ENCODE measurements at regions not wholly inside any gene's neighbourhood (a gene's known extent, or its start where the extent isn't known, plus 50 kb on each side); places are given as distances from the start of the nearest gene placed in this dataset.

DNA sequence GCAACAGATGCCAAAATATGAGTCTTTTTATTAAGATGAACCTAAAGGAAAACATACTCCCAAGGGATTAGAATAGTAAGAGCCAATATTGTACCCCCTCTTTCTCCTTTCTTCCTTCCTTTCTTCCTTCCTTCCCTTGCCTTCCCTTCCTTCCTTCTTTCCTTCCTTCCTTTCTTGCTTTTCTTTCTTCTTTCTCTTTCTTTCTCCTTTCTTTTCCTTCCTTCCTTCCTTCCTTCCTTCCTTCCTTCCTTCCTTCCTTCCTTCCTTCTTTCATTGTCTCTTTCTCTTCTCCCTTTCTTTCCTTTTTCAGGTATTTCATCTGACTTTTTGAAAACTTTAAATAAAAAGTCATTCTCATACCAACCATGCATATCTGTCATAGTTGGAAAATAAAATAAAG lies 892.5 kb downstream of the LRFN5 start (continued):
- TF ChIP-seq, protein P1, sequence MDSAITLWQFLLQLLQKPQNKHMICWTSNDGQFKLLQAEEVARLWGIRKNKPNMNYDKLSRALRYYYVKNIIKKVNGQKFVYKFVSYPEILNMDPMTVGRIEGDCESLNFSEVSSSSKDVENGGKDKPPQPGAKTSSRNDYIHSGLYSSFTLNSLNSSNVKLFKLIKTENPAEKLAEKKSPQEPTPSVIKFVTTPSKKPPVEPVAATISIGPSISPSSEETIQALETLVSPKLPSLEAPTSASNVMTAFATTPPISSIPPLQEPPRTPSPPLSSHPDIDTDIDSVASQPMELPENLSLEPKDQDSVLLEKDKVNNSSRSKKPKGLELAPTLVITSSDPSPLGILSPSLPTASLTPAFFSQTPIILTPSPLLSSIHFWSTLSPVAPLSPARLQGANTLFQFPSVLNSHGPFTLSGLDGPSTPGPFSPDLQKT (CRISPR knock-in tag; IDR thresholded peaks at IDR 0.05; ENCODE audit: borderline replicate concordance): no peak
- TF ChIP-seq, protein P2, sequence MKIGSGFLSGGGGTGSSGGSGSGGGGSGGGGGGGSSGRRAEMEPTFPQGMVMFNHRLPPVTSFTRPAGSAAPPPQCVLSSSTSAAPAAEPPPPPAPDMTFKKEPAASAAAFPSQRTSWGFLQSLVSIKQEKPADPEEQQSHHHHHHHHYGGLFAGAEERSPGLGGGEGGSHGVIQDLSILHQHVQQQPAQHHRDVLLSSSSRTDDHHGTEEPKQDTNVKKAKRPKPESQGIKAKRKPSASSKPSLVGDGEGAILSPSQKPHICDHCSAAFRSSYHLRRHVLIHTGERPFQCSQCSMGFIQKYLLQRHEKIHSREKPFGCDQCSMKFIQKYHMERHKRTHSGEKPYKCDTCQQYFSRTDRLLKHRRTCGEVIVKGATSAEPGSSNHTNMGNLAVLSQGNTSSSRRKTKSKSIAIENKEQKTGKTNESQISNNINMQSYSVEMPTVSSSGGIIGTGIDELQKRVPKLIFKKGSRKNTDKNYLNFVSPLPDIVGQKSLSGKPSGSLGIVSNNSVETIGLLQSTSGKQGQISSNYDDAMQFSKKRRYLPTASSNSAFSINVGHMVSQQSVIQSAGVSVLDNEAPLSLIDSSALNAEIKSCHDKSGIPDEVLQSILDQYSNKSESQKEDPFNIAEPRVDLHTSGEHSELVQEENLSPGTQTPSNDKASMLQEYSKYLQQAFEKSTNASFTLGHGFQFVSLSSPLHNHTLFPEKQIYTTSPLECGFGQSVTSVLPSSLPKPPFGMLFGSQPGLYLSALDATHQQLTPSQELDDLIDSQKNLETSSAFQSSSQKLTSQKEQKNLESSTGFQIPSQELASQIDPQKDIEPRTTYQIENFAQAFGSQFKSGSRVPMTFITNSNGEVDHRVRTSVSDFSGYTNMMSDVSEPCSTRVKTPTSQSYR (CRISPR knock-in tag; IDR thresholded peaks at IDR 0.05; ENCODE audit: borderline replicate concordance): no peak
- TF ChIP-seq CHCHD3 (CRISPR knock-in tag; IDR thresholded peaks at IDR 0.05) (no peak), RAD51 (IDR thresholded peaks at IDR 0.05; ENCODE audit: borderline replicate concordance) (peak; percentile 19; the same call in 1 of the 2 replicates), MEF2D (CRISPR knock-in tag; IDR thresholded peaks at IDR 0.05) (no peak), FOXA1 (IDR thresholded peaks at IDR 0.05) (peak; percentile 17; the same call in 1 of the 2 replicates), FOXA1 (CRISPR knock-in tag; IDR thresholded peaks at IDR 0.05) (no peak), KAT8 (CRISPR knock-in tag; IDR thresholded peaks at IDR 0.05) (no peak), ZNF282 (IDR thresholded peaks at IDR 0.05; ENCODE audit: partially characterized antibody) (peak; percentile 94)
- TF ChIP-seq, protein P3, sequence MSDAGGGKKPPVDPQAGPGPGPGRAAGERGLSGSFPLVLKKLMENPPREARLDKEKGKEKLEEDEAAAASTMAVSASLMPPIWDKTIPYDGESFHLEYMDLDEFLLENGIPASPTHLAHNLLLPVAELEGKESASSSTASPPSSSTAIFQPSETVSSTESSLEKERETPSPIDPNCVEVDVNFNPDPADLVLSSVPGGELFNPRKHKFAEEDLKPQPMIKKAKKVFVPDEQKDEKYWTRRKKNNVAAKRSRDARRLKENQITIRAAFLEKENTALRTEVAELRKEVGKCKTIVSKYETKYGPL (CRISPR knock-in tag; IDR thresholded peaks at IDR 0.05): no peak

DNA sequence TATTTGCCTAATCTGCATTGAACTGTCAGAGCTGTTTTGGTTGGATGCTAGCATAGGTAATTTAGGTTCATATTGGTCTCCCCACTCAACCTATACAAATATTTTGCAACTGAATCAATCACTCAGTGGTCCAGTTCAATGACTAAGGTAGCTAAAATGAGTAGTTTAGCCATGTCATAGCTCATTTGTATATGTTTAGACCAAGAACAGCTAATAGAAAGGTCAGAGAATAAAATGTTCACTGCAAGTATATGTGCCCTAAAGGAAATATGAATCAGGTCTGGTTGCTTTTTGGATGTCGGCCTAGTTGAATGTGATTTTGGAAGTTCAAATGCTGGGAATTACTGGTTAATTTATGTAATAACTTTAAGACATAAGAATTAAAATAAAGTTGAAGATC lies 883.9 kb downstream of the LRFN5 start:
- H3K27me3 ChIP-seq (ENCODE audit: control insufficient read depth in 1 of 2, insufficient read depth in 2 of 2, low read length in 2 of 2): no peaks in the 10 kb centered on the region
- H3K27ac ChIP-seq (ENCODE audit: extremely low read length, insufficient read depth, low read length): no peak overlapping the region
- no peak for ATAC-seq
- H3K9me3 ChIP-seq (ENCODE audit: low read length): peaks cover 85% of the 10 kb centered on the region
- no TSS peak for BruUV-seq (replicated peaks)
- 1% methylated on average over 1 of the region's 1 CpG for WGBS (ENCODE audit: low lambda C conversion rate)
- H3K4me2 ChIP-seq (ENCODE audit: low read depth, low read length): no peak overlapping the region
- CTCF ChIA-PET (ENCODE audit: low intra/inter-chr PET ratio, low total read pairs): no interaction called here
- H4K20me1 ChIP-seq (ENCODE audit: insufficient read depth, low read length): no peaks in the 10 kb centered on the region
- no peaks in the 10 kb centered on the region for H3K36me3 ChIP-seq (replicated peaks in 1 of 2; ENCODE audit: control insufficient read depth in 1 of 2, insufficient read depth in 2 of 2, low read length in 2 of 2)
- POLR2A ChIA-PET: no interaction called here
- no peak overlapping the region for H2AFZ ChIP-seq (ENCODE audit: low read length)
- DNase-seq (ENCODE audit: low spot score): no peak
- H3K9ac ChIP-seq (ENCODE audit: insufficient read depth, low read depth, low read length): no peak overlapping the region
- intact Hi-C loops (cut with micrococcal nuclease; ENCODE audit: unreplicated experiment): no loop called here
- H3K4me1 ChIP-seq (ENCODE audit: insufficient read depth, low read length): no peaks in the 10 kb centered on the region
- in situ Hi-C loops (cut with HindIII; ENCODE audit: extremely low pct_ligation_motif_present, low pct_unique_long_range_greater_than_20kb): no loop called here
- no peak for FAIRE-seq
- no peaks in the 10 kb centered on the region for H3K79me2 ChIP-seq (ENCODE audit: insufficient read depth, low read length)
- H3K4me3 ChIP-seq (replicated peaks in 1 of 3; ENCODE audit: insufficient read depth in 1 of 3, low read depth in 2 of 3, low read length in 3 of 3): no peak overlapping the region
- TF ChIP-seq FOXA3 (CRISPR knock-in tag; IDR thresholded peaks at IDR 0.05) (no peak), ZNF589 (CRISPR knock-in tag; conservative IDR thresholded peaks at IDR 0.05) (no peak), ZNF768 (CRISPR knock-in tag; IDR thresholded peaks at IDR 0.05) (no peak), ZNF652 (CRISPR knock-in tag; IDR thresholded peaks at IDR 0.05; ENCODE audit: borderline replicate concordance, low read depth) (no peak), ZNF775 (CRISPR knock-in tag; IDR thresholded peaks at IDR 0.05; ENCODE audit: borderline replicate concordance) (no peak), ZNF607 (CRISPR knock-in tag; IDR thresholded peaks at IDR 0.05; ENCODE audit: borderline replicate concordance) (no peak), ZNF430 (CRISPR knock-in tag; IDR thresholded peaks at IDR 0.05) (no peak), ZNF83 (CRISPR knock-in tag; IDR thresholded peaks at IDR 0.05; ENCODE audit: borderline replicate concordance) (no peak), CHCHD3 (CRISPR knock-in tag; IDR thresholded peaks at IDR 0.05) (no peak)
- TF ChIP-seq, protein P4, sequence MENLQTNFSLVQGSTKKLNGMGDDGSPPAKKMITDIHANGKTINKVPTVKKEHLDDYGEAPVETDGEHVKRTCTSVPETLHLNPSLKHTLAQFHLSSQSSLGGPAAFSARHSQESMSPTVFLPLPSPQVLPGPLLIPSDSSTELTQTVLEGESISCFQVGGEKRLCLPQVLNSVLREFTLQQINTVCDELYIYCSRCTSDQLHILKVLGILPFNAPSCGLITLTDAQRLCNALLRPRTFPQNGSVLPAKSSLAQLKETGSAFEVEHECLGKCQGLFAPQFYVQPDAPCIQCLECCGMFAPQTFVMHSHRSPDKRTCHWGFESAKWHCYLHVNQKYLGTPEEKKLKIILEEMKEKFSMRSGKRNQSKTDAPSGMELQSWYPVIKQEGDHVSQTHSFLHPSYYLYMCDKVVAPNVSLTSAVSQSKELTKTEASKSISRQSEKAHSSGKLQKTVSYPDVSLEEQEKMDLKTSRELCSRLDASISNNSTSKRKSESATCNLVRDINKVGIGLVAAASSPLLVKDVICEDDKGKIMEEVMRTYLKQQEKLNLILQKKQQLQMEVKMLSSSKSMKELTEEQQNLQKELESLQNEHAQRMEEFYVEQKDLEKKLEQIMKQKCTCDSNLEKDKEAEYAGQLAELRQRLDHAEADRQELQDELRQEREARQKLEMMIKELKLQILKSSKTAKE (CRISPR knock-in tag; IDR thresholded peaks at IDR 0.05; ENCODE audit: borderline replicate concordance): no peak
